Stimulated activated CD4-positive, alpha-beta T cell treated with anti-CD3 and anti-CD28 coated beads, Interleukin-15, amount 100 ng/mL, for 48 hours (primary cell): ENCODE measurements at regions not wholly inside any gene's neighbourhood (a gene's known extent, or its start where the extent isn't known, plus 50 kb on each side); places are given as distances from the start of the nearest gene placed in this dataset.

ENCODE experiments used
- DNase-seq, 2 donors: peaks; one replicate each; pipeline ENCODE4 v3.0.0-alpha.2; 2020; ENCODE audit warnings: low read depth in 2 of 2

DNA sequence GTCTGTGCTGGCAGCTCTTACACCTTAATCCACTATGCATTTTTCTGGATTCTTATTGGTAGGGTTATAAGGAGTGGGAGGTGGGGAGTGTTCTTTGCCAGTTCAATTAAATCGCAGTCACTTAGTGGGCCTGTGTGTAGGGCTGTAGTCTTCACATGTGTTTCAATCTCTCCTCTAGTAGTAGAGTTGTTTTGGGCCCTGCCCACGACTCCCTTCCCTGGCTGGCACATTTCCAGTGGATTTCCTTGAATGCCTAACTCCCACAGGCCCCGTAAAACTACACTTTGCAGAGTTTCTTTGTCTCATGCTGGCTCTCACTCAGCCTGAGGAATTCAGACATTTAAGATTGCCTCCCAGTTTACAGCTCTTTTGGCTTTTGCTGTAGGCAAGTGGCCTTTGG lies 414.0 kb upstream of the OPRM1 start:
- no peak for DNase-seq

DNA sequence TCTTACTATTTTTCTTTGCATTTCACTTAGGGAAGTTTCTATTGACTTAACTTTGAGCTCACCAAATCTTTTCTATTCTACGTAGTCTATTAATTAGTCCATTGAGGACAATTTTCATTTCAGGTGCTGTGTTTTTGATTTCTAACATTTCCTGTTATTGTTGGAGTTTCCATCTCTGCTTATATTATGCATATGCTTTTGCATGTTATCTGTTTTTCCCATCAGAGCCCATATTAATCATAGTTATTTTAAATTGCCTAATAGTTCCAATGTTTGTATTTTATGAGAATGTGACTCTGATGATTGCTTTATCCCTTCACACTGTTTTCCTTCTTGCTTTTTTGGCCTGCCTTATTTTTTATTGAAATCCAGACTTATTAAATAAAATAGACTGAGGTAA lies 414.5 kb upstream of the OPRM1 start:
- no peak for DNase-seq

DNA sequence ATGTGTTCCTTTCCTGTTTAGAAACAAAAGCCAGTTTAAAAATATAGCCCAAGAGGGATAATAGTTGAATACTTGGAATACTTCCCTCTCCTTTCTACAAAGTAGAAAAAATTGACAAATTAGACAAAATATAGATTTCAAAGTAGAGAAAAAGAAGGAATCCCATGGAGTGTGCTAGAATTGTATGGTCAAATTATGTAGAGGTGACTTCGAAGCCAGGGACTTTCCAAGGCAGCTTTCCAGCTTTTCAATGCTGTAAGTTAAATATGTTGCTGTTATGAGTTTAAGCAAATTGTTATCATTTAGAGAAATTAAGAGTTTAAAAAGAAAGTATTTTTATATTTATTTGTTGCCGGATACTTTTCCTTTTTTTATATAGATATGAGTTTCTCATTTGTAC lies 415.5 kb upstream of the OPRM1 start:
- DNase-seq = no peak

DNA sequence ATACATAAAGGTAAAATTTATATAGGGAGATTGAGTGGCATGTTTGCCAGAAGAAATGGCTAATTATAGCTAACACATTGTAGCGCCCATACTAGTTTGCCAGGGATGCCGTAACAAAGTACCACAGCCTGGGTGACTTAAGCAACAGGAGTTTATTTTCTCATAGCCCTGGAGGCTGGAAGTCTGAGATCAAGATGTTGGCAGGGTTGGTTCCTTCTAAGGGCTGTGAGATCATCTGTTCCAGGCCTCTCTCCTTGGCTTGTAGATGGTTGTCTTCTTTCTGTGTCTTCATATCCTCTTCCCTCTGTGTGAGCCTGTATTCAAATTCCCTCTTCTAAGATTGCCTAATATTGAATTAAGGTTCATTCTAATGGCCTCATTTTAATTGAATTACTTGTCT lies 417.5 kb upstream of the OPRM1 start:
- no peak for DNase-seq

DNA sequence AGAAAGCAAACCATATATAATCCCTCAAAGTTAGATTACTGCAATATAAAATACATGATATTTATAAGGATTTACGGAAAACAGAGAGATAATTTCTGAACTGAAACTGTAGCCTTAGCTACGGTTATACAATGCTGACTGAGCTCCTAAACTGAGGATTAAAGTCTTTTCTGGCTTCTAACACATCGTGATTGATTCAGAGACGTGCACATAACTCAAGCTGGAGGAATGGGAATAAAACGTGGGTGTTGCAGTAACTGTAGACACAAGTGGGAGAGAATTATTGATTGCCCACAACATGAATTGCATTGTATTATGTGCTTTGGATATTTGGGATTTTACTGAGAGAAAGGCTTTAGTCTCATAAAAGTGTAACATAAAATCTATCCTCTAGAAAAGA lies 418.0 kb upstream of the OPRM1 start:
- DNase-seq = no peak

DNA sequence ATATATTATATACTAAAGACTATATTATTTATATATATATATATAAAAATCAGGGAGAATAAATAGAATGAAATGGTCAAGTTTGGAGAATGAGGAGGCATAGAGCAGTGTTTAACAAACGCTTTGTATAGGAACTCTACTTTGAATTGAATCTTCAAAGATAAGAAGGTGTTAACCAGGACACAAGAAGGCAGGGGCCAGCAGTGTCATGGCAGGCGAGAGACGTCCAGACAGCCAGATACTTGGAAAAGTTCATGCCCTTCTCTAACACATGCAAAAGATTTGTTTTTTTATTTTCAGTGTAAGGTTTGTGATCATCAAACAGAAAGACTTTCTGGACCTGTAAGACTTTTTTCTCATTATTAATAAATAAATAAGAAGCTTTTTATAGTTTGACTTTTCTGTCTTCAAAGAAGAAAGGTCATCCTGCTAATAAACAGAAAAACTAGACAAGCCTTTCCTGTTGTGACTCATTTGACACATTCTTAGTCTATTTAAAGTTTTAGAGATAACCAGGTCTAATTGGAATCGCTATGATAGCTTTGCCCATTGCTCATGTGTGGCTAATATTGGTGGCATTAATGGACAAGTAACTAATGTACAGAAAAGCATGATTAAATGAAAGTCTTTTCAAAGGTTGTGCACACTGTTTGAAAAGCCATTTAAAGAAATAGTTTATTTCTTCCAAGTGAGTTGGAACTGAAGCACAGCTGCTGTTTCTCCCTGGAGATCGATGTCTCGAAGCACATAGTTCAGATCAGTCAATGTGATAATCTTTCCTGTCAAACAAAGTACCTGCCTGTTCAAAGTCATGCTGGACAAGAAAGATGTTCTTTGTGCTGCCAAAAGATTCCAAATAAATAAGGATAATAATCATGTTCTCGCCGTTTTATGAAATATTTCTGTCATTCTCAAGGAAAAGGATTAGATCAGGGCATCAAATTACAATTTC lies 420.4 kb upstream of the OPRM1 start:
- no peak for DNase-seq

DNA sequence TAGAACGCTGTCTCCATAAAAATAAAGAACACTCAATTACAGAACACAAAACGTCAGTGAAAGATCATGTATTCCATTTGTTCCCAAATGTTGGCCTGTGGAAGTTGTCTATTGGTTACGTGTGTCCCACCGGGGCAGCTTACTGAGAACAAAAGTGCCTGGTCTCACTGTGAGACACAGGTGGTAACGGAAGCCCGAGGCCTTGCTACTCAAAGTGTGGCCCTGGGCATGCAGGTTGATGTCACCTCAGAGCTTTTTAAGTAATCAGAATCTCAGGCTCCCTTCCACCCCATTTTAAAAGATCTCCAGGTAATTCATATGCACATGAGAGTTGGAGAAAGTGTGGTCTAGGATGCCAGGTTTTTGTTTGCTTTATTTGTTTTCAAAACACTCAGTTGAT lies 422.5 kb upstream of the OPRM1 start:
- DNase-seq = no peak

DNA sequence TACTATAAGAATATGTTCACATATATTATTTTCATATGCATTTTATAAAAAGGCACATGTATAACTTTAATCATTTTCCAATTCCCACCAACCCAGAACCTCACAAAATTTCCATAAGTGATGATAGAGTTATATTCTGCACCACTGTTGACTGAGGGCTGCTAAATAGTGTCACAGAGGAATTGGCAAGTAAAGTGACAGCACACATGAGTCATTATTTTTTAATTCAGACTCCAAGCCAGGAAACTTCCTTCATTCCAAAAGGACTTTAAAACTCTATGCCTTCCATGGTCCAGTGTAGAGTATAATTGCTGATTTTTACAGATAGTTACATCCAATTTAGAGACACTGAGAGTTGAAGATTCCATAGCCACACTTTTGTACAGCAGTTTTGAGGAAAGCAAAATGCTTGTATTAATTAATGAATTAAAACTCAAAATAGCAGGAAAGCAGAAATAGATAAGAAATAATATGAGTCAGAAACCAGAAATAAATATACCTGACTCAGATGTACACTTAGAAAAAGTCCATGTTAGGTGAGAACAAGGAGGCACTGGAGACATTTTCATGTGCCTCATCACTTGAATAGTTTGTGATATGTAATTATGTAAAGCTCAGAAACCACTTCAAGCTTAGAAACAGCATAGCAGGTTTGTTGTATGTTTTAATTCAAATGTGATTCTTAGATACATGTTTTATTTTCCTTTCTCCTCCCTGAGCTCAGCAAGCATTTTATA lies 425.2 kb upstream of the OPRM1 start:
- no peak for DNase-seq

DNA sequence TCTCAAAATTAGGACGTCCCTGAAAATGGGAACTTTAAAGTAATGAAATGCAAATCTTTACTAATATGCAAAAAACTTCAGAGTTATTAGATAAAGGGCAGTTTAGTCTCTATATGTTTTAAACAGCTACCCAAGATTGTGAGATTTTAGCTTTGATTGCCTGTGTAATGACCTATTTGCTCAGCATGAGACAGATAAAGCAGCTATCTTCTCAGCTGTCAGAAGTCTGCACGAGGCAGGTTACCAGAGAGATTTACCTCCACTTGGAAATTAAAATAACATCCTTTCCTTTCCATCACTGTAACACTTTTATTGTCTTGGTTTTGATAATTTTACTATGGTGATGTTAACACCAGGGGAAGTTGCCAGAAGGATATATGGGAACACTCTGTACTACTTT lies 436.6 kb upstream of the OPRM1 start:
- no peak for DNase-seq

DNA sequence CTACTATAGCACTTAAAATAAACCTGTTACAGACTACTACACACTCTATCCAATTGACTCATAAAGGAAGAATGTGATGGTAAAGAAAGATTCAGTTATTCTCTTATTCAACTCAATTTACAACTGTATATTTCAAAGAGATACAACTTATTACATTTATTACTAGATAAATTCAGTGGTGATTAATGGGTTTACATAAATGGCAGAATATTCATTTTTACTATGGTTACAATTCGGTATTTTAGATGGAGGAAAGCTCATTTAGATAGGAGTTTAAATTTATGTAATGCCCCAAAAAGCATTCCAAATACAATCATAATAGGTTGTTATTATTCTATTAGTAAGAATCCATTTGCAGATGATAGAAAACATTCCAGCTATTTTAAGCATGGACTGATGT lies 439.1 kb upstream of the OPRM1 start:
- DNase-seq = no peak

DNA sequence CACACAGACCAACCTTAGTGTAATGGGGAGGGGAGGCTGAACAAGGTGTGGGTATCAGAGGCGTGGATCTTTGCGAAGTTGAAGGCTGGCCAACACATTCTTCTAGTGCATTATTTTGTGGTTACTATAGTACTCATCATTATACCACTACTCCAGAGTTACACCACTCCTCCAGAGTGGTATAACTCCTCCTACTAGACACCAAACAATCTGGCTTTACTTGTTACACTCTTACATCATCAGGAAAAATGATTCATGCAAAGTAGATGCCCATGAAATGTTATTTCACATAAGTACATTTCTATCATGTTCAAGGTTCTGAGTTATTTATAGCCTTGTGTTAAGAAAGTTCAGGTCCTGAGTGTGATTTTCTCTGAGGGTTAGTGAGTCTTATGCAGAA lies 443.1 kb upstream of the OPRM1 start:
- DNase-seq = no peak

DNA sequence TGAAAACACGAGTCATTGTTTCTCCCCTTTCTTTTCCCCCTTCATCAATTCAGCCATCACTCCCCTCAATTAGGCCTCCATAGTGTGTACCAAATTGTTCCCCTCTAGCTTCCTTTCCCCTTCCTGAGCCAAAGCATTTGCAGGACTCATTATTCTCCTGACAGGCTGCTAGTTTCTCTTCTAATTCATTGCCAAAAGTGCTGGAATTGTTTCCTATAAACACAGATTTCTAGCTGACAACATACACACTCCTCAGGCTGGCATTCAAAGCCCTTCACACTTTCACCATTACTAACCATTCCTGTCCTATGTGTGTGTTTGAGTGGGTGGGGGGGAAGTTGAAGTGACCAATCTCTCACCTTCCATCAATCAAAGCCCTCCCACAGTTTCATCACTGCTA lies 444.2 kb upstream of the OPRM1 start:
- DNase-seq = no peak

DNA sequence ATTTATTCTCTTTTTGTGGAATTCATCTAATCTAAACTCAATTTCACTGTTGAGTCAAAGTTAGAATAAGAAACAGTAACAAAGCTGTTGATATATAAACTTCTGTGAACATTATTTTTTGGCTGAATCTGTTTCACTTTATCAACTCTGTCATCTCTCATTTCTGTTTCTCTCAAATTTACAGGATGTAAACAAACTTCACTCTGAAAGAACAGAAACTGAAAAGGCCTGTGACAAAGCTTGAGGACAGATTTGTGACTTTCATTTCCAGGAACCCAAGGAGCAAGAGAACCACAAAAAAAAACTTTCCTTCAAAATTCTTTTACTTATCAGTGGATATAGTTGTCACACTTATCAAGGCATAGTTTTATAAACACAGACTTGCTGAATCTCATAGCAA lies 447.9 kb upstream of the OPRM1 start:
- DNase-seq = no peak

DNA sequence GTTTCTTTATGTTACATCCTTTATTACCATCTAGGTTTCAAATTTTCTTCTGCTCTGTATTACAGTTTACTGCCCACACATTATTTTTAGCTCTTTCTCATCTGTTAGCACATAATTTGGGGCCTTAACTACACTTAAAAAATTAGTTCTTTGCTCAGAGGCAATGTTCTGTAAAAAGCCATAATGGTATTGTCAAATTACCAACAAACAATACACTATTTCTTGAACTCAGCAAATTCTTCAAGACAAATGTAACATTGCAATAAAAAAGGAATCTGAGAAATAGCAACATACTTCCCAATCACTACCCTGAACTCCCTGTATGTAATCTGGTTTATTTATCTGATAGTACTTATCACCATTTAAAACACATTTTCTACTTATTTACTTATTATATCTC lies 448.6 kb upstream of the OPRM1 start:
- no peak for DNase-seq

DNA sequence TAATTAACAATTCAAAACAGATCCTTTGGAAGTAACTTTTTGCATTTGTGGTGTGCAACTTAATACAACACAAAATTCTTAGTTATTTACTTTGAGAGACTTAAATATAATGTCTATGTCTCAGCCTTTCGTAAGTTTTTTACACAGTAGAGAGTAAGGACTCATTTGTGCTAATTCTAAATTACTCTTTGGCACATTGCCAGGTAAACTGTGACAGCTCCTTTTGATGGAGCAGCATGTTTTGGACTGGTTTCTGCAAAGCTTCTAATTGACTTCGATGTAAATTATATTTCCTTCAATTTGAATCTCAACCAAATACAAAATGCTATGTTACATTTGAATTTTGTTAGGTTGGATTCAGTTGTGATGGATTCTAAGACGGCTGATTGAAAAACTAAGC lies 450.7 kb upstream of the OPRM1 start:
- DNase-seq = no peak

DNA sequence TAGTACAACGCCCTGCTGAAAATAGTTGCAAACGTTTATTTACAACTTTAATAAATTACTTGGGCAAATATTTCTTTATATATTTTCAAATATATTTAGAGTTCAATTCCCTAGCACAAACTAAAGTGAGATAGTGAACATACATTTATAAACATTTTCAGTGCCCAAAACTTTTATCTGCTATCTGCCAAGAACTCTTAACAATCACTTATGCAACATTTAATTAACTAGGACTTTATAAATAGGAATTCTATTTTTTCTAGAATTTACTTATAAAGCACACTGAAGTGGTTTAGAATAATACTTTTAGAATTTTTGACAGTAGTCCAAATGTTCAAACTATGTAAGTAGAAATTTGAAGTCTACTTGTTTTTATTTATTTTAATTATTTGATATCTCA lies 452.6 kb upstream of the RGS17 start:
- no peak for DNase-seq

DNA sequence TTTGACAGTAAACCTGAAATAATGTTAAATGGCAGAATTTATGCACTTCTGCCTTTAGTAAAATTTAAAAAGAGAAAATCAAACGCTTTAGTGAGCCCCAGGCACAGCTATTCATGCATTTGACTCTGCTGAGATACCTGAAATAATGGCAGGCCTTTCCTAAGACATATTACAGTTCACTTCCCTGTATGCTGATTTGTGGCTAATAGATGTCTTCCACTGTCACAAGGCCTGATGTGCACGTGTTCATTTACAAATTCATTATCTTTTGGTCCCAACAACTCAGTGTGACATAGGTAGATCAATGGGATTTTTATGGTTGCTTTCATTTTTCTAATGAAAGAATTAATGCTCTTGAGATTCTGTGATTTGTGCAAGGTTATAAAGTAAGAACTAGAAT lies 449.7 kb upstream of the RGS17 start:
- DNase-seq = no peak

DNA sequence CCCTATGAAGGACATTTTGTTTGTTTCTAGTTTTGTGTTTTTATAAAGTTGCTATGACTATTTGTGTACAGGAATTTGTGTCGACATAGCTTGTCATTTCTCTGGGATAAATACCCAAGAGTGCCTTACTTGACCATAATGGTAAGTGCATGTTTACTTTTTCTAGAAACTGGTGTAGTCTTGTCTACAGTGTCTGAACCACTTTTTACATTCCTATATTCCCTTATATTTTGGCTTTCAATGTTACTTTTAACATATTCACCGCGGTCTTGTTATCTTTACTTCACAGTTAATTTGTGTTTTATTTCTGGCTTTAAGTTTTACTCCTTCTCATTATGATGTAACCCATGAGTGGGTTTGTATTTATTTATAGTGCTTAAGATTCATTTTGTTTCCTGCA lies 444.4 kb upstream of the RGS17 start:
- DNase-seq = no peak

DNA sequence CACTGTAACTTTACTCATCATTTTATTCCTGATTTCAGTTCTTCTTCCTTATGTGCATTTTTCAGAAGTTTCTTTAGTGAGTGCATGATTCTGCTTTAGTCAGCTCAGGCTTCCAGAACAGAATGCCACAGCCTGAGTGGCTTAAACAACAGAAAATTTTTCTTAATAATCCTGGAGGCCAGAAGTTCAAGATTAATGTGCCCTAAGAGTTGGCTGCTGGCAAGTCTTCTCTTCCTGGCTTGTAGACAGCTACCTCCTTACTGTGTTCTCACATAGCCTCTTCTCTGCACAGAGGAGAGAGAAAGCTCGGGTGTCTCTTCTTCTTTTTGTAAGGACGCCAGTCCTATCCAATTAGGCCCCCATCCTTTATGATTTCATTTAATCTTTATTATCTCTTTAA lies 443.1 kb upstream of the RGS17 start:
- no peak for DNase-seq

DNA sequence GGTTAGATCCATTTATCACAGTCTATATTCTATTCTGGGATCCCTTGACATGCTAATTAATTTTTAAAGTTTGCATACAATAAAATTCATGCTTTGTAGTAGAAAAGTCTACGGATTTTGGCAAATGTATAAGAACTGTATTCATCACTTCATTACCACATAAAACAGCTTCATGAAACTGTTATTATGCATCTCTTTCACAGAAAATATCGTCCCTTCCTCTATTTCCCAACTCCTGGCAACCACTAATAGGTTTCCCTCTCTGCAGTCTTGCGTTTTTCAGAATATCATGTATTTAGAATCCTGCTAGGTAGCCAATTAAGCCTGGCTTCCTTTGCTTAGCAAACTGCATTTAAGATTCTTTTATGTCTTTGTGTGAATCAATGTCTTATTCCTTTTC lies 441.3 kb upstream of the RGS17 start:
- no peak for DNase-seq

DNA sequence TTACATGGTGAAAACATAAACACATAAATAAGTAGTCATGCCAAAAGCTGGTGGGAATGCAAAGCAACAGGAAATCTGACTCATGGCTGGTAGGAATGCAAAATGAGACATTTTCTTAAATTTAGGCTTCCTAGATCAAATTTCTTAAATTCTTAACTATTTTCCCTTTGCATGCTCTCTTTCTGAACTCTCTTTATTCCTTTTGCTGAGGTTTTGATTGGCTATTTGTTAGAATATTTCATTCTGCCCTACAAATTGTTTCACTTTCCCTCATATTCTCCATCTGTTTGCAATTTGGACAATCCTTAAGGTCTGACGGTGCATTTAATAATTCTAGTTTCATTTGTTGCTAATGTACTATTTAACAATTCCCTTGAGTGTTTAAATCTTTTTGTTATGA lies 437.5 kb upstream of the RGS17 start:
- DNase-seq = no peak

DNA sequence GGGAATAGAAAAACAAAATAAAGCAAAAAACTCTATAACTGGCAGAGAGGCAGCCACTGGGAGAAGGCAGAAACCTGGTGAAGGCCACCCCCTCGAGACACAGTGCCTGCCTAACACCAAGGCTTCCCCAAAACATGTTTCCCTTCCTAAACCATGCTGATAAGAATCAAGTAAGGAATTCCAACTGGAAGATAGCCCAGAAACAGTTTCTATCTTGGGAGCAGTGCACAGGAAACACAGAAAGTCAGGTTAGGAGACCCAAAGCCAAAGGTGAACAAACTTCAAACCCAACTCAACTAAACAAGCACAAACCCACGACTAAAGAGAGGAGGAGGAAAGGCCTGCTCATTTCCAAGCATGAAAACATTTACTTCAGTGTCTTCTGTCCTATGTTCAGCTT lies 433.7 kb upstream of the RGS17 start:
- DNase-seq = no peak

DNA sequence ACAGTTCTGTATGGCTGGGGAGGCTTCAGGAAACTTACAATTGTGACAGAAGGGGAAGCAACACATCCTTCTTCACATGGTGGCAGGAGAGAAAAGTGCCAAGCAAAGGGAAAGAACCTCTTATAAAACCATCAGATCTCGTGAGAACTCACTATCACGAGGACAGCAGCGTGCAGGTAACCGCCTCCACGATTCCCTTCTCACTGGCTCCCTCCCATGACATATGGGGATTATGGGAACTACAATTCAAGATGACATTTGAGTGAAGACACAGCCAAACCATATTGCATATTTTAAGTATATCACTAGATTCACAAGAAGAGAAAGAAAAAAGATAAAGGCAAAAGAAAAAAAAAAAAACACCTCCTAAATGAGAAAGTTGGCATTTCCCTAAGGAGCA lies 431.9 kb upstream of the RGS17 start:
- no peak for DNase-seq
